Medulla oblongata (tissue), 1 donor: ENCODE measurements at regions not wholly inside any gene's neighbourhood (a gene's known extent, or its start where the extent isn't known, plus 50 kb on each side); places are given as distances from the start of the nearest gene placed in this dataset.

ENCODE experiments used
- DNase-seq: peaks from one replicate; pipeline ENCODE4 v3.0.0-alpha.2; 2015; ENCODE audit errors: extremely low spot score

DNA sequence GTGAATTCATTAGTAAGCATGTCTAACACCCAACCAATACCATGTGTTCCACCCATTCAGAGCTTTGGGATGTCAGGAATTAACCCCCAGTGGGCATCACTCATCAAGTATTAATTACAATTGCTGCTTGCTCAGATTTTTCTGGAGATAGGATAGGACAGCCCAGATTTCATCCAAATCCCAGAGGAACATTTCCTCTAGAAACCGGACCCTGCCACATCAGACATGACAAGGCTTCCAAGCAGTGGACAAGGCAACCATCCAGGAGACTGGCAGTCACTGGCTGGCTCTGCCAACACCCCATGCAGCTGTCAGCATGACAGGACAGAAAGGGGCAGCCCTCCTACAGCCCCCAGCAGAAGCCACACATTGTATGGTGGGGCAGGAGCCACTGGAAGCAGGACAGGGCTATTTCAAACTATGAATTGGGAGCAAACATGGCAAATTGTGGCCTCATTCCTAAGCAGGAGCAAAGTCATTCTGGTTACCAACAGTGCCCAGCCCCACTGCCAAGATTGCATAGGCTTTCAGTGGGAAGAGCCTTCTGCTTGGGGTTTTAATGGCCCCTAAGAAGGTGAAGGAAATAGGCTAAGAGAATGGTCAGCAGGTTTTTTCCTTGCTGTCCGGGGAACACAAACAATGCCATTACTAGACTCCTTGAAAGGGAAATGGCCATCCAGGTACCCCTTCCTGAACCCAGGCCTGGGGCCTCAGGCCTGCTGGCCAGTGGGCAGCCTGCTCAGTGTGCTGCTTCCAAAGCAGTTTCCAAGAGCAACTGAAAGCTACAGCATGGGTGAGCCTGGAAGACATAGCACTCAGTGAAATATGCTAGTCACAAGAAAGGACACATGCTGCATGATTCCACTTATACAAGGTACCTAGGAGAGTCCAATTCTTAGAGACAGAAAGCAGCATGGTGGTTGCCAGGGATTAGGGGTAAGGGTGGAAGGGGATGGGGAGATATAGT lies 294.7 kb upstream of the SLC30A5 start:
- DNase-seq: peak; percentile 69

GRCh38 chr5:68802430-68802829 lies 291.4 kb upstream of the SLC30A5 start:
- DNase-seq: no peak

DNA sequence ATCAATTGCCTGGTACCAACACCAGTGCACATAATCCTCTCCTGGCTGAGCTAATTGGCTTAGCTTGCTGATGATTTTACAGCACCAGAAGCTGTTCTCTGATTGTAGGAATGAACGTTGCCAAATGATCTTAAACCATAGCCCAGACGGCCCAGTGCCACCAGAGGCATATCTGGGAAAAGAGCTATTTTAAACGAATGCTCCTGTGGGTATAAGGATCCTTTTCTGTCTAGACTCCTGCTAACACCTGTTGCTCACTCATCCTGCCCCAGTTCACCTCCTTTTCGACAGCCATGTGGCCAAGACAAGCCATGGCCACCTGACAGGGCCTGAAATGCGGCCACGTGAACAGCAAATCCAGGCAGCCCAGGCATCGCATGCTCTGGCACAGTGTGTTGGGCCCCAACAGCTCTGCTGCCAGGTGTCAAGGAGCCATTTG lies 289.9 kb upstream of the SLC30A5 start:
- DNase-seq: no peak

- DNase-seq: no peak
These were observed 289.5 kb upstream of the SLC30A5 start for GRCh38 chr5:68804343-68804742.

GRCh38 chr5:68805444-68805843 lies 288.4 kb upstream of the SLC30A5 start:
- no peak for DNase-seq

DNA sequence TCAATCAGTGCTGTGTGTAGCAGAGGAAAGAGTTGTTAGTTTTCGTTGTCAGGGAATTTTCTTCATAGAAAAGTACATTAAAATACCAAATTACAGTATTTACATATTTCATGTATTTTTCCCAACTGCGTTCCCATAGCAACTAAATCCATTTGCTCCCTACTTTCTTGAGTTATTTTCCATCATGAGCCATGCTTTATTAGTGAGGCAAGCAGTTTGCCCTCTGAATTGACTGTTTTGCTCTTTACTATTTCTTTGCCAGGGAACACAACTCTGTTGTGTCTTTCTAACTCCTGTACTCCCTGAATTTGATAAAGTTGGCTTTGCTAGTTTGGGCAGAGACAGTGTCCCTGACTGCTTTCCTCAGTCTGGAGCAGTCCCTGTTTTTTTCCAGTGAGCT lies 276.2 kb upstream of the SLC30A5 start:
- DNase-seq: no peak

GRCh38 chr5:68818057-68818695 lies 275.6 kb upstream of the SLC30A5 start:
- DNase-seq: peak; percentile 88

DNA sequence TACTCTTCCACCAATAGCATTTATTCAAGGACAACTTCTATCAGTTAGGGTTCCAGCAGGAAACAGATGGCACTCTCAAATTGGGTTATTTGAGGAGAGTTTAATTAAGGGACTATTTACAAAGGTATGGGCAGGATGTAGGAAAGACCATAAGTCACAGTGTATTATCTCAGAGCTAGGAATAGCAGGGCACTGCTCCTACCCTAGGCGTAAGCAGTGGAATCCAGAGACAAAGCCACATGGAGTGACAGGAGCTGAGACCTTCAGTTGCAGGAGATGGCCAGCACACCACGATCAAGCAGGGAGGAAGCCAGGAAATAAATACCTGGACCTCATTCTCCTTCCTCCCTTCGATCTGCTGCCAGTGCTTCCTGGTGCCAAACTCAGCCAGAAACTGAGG lies 274.9 kb upstream of the SLC30A5 start:
- DNase-seq: no peak

DNA sequence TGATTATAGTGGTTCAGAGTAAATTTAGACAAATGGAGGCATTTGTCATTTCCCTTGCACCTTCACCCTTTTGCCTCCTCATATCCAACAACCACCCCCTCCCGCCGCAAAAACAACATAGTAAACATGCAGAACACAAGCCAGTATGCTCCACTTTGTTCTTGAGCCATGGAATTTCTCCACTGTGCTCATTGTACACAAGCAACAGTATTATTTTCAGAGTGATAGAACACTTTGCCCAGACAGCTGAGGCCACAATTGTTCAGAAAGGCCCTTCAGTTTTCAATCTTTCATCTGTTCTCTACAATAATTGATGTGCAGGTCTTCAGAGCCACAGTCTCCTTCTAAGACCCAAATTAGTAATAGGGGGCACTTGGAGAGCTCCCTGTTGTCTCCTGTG lies 272.8 kb upstream of the SLC30A5 start:
- peak; percentile 6 for DNase-seq

DNA sequence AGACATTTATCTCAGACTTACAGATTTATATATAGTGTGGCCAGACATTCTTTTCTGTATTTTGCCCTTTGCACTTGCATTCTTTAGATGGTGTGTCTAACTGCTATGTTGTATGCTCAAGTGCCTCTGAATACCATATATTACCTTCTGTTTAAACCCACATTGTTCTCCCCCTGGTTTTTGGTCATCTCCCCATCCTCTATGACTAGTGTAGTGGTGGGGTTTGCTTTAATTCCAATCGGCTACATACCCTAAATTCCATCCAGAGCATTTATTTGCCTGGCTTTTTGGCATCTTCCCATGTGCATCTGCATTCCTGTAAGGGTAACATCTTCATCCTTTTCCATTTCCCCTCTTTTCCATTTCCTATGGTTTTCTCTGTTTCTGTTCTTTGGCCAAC lies 271.0 kb upstream of the SLC30A5 start:
- no peak for DNase-seq

- DNase-seq: no peak
These were observed 270.5 kb upstream of the SLC30A5 start for GRCh38 chr5:68823301-68823700.

- DNase-seq: no peak
These were observed 263.4 kb upstream of the SLC30A5 start for GRCh38 chr5:68830377-68830898.

- no peak for DNase-seq
These were observed 259.3 kb upstream of the SLC30A5 start for GRCh38 chr5:68834491-68834981.

DNA sequence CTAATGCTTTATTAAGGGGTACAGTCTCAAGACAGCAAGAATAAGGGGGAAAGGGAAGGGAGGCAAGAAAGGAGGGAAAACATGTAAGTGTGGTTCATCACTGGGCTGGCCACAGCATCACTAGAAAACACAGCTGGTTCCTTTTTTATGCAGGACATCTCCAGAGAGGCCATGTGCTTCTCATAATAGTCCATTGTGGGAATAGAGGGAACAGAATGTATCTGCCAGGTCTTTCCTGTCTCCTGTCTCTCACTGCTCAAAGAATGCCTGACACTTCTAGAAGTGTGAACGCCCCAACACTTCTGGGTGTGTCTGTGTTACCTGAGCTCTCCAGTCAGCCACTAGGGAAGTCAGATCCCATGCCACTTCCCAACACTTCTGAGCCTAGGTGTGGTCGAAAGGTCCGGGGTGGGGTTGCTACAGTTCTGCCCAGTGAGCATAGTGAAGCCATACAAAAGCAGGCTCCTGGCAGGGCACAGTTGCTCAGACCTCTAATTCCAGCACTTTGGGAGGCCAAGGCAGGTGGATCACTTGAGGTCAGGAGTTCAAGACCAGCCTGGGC lies 255.6 kb upstream of the SLC30A5 start:
- no peak for DNase-seq

- DNase-seq: no peak
These were observed 254.7 kb upstream of the SLC30A5 start for GRCh38 chr5:68839019-68839552.

- DNase-seq: no peak
These were observed 250.0 kb upstream of the SLC30A5 start for GRCh38 chr5:68843624-68844364.

DNA sequence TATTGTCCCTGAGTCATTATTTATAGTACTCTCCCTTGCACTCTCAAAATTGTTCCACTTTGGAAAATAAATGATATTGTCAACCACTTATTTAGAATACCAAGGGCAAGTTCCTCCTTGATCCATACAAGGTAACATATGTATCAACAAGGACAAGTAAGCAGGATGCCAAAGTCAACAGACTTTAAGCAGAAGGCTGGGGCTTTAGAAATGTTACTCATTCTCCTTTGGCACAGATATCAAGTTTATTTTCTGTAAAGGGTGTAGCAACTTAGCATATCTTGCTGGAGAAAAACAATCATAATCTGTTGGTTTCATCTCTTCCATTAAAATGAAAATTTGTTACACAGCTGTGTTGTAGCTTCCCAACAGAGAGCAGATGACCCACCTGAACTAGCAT lies 248.7 kb upstream of the SLC30A5 start:
- DNase-seq: no peak

DNA sequence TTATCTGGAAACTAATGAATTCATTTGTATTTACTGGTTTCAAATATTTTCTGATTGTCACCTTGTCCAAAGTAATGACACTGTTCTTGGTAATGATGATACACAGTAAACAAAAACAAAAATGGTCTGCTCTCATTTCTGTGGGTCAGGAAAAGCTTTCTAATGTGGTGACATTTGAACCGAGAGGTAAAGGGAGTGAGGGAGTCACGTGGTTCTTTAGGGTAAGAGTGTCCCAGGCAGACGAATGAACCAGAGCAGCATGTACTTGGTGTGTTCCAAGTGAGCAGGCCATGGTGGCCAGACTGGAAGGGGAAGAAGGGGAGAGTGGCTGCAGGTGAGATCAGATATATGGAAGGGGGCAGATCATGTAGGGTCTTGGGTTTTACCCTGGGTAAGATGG lies 247.0 kb upstream of the SLC30A5 start:
- no peak for DNase-seq

DNA sequence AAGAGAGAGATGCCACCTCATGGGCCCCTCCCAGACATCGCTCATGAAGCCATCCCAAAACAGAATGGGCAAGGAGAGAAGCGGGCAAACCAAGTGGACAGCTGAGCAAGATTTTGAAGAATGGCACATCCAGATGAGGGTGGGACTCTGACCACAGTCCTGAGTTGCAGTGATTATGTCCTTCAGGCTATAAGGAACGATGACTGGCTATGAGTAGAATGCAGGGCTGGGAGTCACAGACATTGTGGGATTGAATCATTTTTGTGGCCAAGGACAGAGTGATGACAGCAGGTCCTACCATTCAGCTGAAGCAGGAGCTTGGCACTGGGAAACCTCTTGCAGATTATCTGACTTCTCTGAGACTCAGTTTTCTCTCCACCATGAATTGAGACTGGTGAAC lies 245.7 kb upstream of the SLC30A5 start:
- no peak for DNase-seq

DNA sequence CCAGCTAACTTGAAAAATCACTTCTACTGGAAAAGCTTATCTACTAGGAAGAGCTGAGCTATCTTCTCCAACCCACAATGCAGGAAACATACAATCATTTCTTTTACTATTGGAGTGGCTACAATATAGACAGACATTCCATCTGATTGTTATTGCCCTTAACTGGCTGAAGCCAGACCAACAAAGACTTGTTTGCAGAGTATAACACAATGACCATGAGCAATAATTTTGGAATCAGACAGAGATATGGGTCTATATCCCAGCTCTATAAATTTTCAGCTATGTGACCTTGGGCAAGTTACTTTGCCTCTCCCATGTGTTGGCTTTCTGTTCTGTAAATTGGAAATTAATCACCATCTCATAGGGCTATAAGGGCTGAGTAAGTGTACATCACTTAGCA lies 244.7 kb upstream of the SLC30A5 start:
- no peak for DNase-seq

DNA sequence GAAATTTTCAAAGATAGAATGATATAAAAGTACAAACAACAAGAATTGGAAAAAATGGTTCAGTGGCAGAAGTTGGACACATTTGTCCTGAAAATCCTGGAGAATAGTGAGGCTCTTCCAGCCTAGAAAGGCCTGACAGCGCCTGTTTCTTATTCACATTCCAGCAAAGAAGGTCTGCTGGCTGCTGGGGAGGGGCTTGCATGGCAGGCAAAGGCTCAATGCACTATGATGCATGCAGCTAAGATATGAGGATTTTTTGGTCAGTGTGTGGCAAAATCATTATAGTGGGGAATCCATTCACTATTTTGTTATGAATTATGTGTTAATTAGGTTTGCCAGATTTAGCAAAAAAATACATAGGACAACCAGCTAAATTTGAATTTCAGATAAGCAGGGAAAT lies 243.9 kb upstream of the SLC30A5 start:
- no peak for DNase-seq
